GM12874 (cell line): ENCODE measurements at regions not wholly inside any gene's neighbourhood (a gene's known extent, or its start where the extent isn't known, plus 50 kb on each side); places are given as distances from the start of the nearest gene placed in this dataset.

Source experiments
- CTCF ChIP-seq: IDR thresholded peaks from 2 replicates; pipeline ENCODE4 v1.5.1; 2011; ENCODE audit warnings: low read depth, mild to moderate bottlenecking, control low read depth, low read length, moderate library complexity; ENCODE audit not compliant: insufficient read depth

GRCh38 chr2:150681120-150681804 is 193.8 kb upstream of the RND3 start:
- TF ChIP-seq CTCF, result no peak

GRCh38 chr2:150679456-150680120 is 192.1 kb upstream of the RND3 start:
- no peak for TF ChIP-seq CTCF

GRCh38 chr2:150677551-150677950 is 190.1 kb upstream of the RND3 start:
- no peak for TF ChIP-seq CTCF

- no peak for TF ChIP-seq CTCF
These were observed 189.4 kb upstream of the RND3 start for GRCh38 chr2:150676747-150677383.

- no peak for TF ChIP-seq CTCF
These were observed 188.3 kb upstream of the RND3 start for GRCh38 chr2:150675807-150676206.

GRCh38 chr2:150674283-150674682 is 186.8 kb upstream of the RND3 start:
- no peak for TF ChIP-seq CTCF

- TF ChIP-seq CTCF, result no peak
These were observed 184.8 kb upstream of the RND3 start for GRCh38 chr2:150672311-150672710.
